HFFc6 (cell line): ENCODE measurements at regions not wholly inside any gene's neighbourhood (a gene's known extent, or its start where the extent isn't known, plus 50 kb on each side); places are given as distances from the start of the nearest gene placed in this dataset.
"Not testable (repeated sequence)": the region's sequence is repeated elsewhere in the genome, so short reads cannot be mapped to it uniquely, and the experiment has no call there.

ENCODE experiments used
- DNase-seq: peaks from one replicate; pipeline ENCODE4 v3.0.0-alpha.2; 2018
- H3K27ac Mint-ChIP-seq: 2 replicates; pipeline ENCODE4 v1.8.0; 2020; ENCODE audit warnings: mild to moderate bottlenecking, mixed read lengths
- H3K27me3 Mint-ChIP-seq: 2 replicates; pipeline ENCODE4 v1.8.0; 2021; ENCODE audit warnings: mild to moderate bottlenecking, moderate library complexity, mixed read lengths; ENCODE audit not compliant: insufficient read depth
- H3K36me3 Mint-ChIP-seq: 2 replicates; pipeline ENCODE4 v1.8.0; 2021; ENCODE audit warnings: low read depth, mixed read lengths
- H3K4me1 Mint-ChIP-seq: 2 replicates; pipeline ENCODE4 v1.8.0; 2020; ENCODE audit warnings: low read depth, mixed read lengths
- H3K4me3 Mint-ChIP-seq: 2 replicates; pipeline ENCODE4 v1.8.0; 2020; ENCODE audit warnings: mild to moderate bottlenecking, moderate library complexity, mixed read lengths
- H3K9me3 Mint-ChIP-seq: 2 replicates; pipeline ENCODE4 v1.8.0; 2020; ENCODE audit warnings: mild to moderate bottlenecking, mixed read lengths
- TF ChIP-seq, protein P1 (sequence below): fragments of 200-600 bp; sonication (generic); IDR thresholded peaks from 2 replicates; pipeline ENCODE4 v1.5.0; 2021; ENCODE audit warnings: antibody characterized with exemption, mild to moderate bottlenecking

DNA sequence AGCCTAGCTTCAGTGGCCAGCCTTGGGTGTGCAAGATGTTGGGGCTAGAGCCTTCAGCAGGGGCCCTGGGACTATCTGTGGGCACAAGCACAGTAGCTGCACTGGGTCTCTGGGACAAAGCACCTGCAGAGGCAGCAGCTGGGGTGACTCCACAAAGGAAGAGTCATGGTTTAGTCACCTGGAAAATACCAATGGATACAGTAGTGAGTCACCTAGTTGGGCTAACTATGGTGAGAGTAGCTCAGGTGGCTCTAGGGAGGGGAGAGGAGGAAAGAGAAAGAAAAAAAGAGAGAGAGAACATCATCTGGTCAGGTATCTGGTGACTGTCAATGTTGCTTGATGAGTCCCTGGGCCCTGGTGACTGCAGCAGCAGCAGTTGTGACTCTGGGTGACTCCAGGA is 72.9 kb upstream of the SPIN4 start:
- H3K4me3 Mint-ChIP-seq: no peak overlapping the region
- no peak overlapping the region for H3K27ac Mint-ChIP-seq
- H3K36me3 Mint-ChIP-seq: peaks cover 10% of the 10 kb centered on the region; the same call in 1 of the 2 replicates
- no peaks in the 10 kb centered on the region for H3K4me1 Mint-ChIP-seq
- DNase-seq: no peak
- TF ChIP-seq, protein P1, sequence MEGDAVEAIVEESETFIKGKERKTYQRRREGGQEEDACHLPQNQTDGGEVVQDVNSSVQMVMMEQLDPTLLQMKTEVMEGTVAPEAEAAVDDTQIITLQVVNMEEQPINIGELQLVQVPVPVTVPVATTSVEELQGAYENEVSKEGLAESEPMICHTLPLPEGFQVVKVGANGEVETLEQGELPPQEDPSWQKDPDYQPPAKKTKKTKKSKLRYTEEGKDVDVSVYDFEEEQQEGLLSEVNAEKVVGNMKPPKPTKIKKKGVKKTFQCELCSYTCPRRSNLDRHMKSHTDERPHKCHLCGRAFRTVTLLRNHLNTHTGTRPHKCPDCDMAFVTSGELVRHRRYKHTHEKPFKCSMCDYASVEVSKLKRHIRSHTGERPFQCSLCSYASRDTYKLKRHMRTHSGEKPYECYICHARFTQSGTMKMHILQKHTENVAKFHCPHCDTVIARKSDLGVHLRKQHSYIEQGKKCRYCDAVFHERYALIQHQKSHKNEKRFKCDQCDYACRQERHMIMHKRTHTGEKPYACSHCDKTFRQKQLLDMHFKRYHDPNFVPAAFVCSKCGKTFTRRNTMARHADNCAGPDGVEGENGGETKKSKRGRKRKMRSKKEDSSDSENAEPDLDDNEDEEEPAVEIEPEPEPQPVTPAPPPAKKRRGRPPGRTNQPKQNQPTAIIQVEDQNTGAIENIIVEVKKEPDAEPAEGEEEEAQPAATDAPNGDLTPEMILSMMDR: no peak
- no peaks in the 10 kb centered on the region for H3K9me3 Mint-ChIP-seq
- H3K27me3 Mint-ChIP-seq: no peaks in the 10 kb centered on the region

- no peaks in the 10 kb centered on the region for H3K4me1 Mint-ChIP-seq
- H3K36me3 Mint-ChIP-seq: peaks cover 10% of the 10 kb centered on the region; the same call in 1 of the 2 replicates
- TF ChIP-seq, protein P1: peak; percentile 55
- H3K27me3 Mint-ChIP-seq: no peaks in the 10 kb centered on the region
- DNase-seq: no peak
- H3K4me3 Mint-ChIP-seq: no peak overlapping the region
- no peaks in the 10 kb centered on the region for H3K9me3 Mint-ChIP-seq
- H3K27ac Mint-ChIP-seq: no peak overlapping the region
These were observed 70.3 kb upstream of the SPIN4 start for GRCh38 chrX:63421411-63421810.

DNA sequence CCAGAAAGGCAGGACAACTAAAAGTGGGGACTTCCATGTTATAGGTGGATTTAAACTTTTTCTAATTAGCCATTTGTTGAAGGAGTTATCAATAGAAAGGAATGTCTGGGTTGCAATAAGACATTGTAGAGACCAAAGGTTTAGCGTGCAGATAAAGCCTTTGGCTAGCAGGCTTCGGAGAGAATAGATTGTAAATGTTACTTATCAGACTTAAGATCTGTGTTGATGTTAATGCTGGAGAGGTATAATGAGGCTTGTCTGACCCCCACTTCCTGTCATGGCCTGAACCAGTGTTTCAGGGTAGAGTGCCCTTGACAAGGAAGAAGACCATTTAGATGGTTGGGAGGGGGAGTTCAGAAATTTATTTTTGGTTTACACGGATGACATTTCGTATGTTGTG is 67.1 kb upstream of the SPIN4 start:
- Mint-ChIP-seq H3K27me3 (no peaks in the 10 kb centered on the region), H3K4me3 (no peak overlapping the region), H3K9me3 (no peaks in the 10 kb centered on the region), H3K4me1 (no peaks in the 10 kb centered on the region), H3K36me3 (no peaks in the 10 kb centered on the region), H3K27ac (no peak overlapping the region)
- no peak for DNase-seq
- TF ChIP-seq, protein P1: no peak

DNA sequence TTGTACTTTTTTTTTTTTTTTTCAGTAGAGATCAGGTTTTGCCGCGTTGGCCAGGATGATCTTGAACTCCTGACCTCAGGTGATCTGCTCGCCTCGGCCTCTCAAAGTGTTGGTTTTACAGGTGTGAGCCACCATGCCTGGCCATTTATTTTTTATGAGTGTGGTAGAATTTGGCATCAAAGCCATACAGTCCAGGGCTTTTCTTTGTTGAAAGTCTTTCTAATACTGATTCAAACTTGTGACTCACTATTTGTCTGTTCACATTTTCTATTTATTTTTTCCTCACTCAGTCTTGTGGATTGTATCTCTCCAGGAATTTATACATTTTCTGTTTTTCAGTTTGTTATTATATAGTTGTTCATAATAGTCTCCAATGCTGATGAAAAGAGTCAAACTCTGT is 66.5 kb upstream of the SPIN4 start:
- H3K4me3 Mint-ChIP-seq: no peak overlapping the region
- no peaks in the 10 kb centered on the region; the same call in 1 of the 2 replicates for H3K27me3 Mint-ChIP-seq
- H3K4me1 Mint-ChIP-seq: no peaks in the 10 kb centered on the region
- no peaks in the 10 kb centered on the region for H3K9me3 Mint-ChIP-seq
- TF ChIP-seq, protein P1: no peak
- no peaks in the 10 kb centered on the region for H3K36me3 Mint-ChIP-seq
- no peak for DNase-seq
- no peak overlapping the region for H3K27ac Mint-ChIP-seq

DNA sequence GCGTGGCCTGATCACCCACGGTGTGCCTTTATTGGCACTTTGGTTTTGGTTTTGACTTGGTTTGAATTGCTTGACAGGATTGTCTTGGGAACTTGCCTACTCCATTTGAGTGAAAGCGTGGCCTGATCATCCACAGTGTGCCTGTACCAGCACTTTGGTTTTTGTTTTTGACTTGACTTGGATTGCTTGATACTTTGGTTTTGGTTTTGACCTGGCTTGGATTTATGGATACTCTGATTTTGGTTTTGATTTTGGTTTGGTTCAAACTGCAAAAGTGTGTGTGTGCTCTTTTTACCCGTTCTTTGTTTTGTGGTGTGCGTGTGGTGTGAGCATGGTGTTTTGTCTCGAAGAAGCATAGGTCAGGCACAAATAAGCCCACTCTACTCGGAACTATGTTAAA is 58.8 kb upstream of the SPIN4 start:
- not testable (repeated sequence) for H3K9me3 Mint-ChIP-seq, H3K27ac Mint-ChIP-seq

DNA sequence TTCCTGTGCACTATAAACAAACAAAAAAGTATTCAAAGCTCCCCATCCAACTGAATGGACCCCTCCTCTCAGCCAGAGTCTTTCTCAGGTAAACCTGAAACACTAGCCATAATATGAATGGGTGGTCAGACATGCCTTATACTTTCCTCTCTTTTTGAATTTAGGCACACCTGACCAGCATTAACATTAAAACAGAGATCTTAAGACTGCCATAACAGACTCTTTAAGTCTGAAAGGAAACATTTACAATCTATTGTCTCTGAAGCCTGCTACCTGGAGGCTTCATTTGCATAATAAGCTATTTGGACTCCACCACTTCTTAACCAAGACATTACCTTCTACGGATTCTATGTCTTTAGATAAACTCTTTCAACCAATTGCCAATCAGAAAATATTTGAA is 56.9 kb upstream of the SPIN4 start:
- no peak for DNase-seq
- no peaks in the 10 kb centered on the region; the same call in none of the 2 replicates for H3K27me3 Mint-ChIP-seq
- H3K4me3 Mint-ChIP-seq: no peak overlapping the region
- H3K36me3 Mint-ChIP-seq: no peaks in the 10 kb centered on the region
- TF ChIP-seq, protein P1: no peak
- no peaks in the 10 kb centered on the region for H3K9me3 Mint-ChIP-seq
- no peaks in the 10 kb centered on the region for H3K4me1 Mint-ChIP-seq
- no peak overlapping the region for H3K27ac Mint-ChIP-seq

More for the DNA sequence above, 58.8 kb upstream of the SPIN4 start:
- H3K27me3 Mint-ChIP-seq, H3K4me3 Mint-ChIP-seq, H3K36me3 Mint-ChIP-seq, H3K4me1 Mint-ChIP-seq, DNase-seq: not testable (repeated sequence)
